B cell (primary cell): ENCODE measurements at regions not wholly inside any gene's neighbourhood (a gene's known extent, or its start where the extent isn't known, plus 50 kb on each side); places are given as distances from the start of the nearest gene placed in this dataset.

Source experiments
- CTCF ChIP-seq: fragments of 200-600 bp; IDR thresholded peaks from one replicate; pipeline ENCODE4 v1.8.0; 2022; ENCODE audit warnings: antibody characterized with exemption, mild to moderate bottlenecking
- EZH2 ChIP-seq: IDR thresholded peaks from 2 replicates; pipeline ENCODE4 v1.6.1; 2012; ENCODE audit warnings: borderline replicate concordance, low read depth, mild to moderate bottlenecking, moderate library complexity, low read length; ENCODE audit not compliant: insufficient read depth, poor library complexity, severe bottlenecking

- no peak for TF ChIP-seq CTCF
- no peak for TF ChIP-seq EZH2
Observed at GRCh38 chr3:77932926-77933325, 893.0 kb downstream of the ROBO2 start.
